GM12878 (cell line): ENCODE measurements at regions not wholly inside any gene's neighbourhood (a gene's known extent, or its start where the extent isn't known, plus 50 kb on each side); places are given as distances from the start of the nearest gene placed in this dataset.

Experiments used
- ATAC-seq: fragments of 200-7000 bp; cut with Tn5 transposase; 3 replicates; pipeline ENCODE4 v1.9.1; 2020; ENCODE audit warnings: mild to moderate bottlenecking, moderate library complexity
- BruUV-seq: library from RNA; stranded (reverse); fragments of 400-500 nt; replicated peaks from 2 replicates; lab custom pipeline; 2021; lab: Mats Ljungman, UMichigan
- CTCF ChIA-PET: fragments of 300-600 bp; sonication (Branson Sonifier 250); formaldehyde crosslinking; extraction: SDS; loops from one replicate; lab custom pipeline; 2021; ENCODE audit warnings: inconsistent platforms; lab: Yijun Ruan, JAX
- POLR2A ChIA-PET: fragments of 350-600 bp; formaldehyde crosslinking; extraction: SDS; loops from one replicate; lab custom pipeline; 2021; ENCODE audit warnings: inconsistent platforms; lab: Charles Lee
- RAD21 ChIA-PET: fragments of 300-600 bp; sonication (Branson Sonifier 250); formaldehyde crosslinking; loops from one replicate; lab custom pipeline; 2023; ENCODE audit warnings: antibody characterized with exemption; ENCODE audit not compliant: unreplicated experiment; lab: Charles Lee
- SMC1A ChIA-PET: fragments of 300-600 bp; sonication (Branson Sonifier 250); formaldehyde crosslinking; loops from one replicate; lab custom pipeline; 2023; ENCODE audit not compliant: unreplicated experiment, uncharacterized antibody; lab: Charles Lee
- DNase-seq: peaks from one replicate; pipeline ENCODE4 v3.0.0-alpha.2; 2011; ENCODE audit warnings: low read depth, low spot score
- FAIRE-seq: peaks from 3 replicates; lab custom pipeline; 2011; peaks lifted over from hg19 to GRCh38; lab: Jason Lieb, UNC
- H2AFZ ChIP-seq: 2 replicates; pipeline ENCODE4 v1.6.0; 2011; ENCODE audit warnings: low read depth, low read length, control low read depth; ENCODE audit not compliant: control insufficient read depth
- H3K27ac ChIP-seq: 2 replicates; pipeline ENCODE4 v1.5.1; 2011; ENCODE audit warnings: control low read depth; ENCODE audit not compliant: control insufficient read depth, insufficient read depth
- H3K27me3 ChIP-seq, 2 experiments: replicated peaks in 1 of 2; 2 replicates each; pipeline versions ENCODE4 v1.6.0 to v1.6.1; 2011; ENCODE audit warnings: low read length in 1 of 2; ENCODE audit not compliant: control insufficient read depth in 2 of 2, insufficient read depth in 2 of 2
- H3K36me3 ChIP-seq, 2 experiments: 2 replicates each; pipeline ENCODE4 v1.5.1; 2011; ENCODE audit warnings: low read length in 1 of 2; ENCODE audit not compliant: control insufficient read depth in 2 of 2, insufficient read depth in 2 of 2
- H3K4me1 ChIP-seq: 2 replicates; pipeline ENCODE4 v1.6.1; 2011; ENCODE audit warnings: mild to moderate bottlenecking, low read length, moderate library complexity, mixed read lengths; ENCODE audit not compliant: control insufficient read depth, insufficient read depth
- H3K4me2 ChIP-seq: 2 replicates; pipeline ENCODE4 v1.6.0; 2011; ENCODE audit warnings: control low read depth; ENCODE audit not compliant: control insufficient read depth, insufficient read depth
- H3K4me3 ChIP-seq: fragments of 200-600 bp; sonication (generic); 2 replicates; pipeline ENCODE4 v1.5.1; 2016
- H3K79me2 ChIP-seq: 2 replicates; pipeline ENCODE4 v1.6.0; 2011; ENCODE audit warnings: low read length; ENCODE audit not compliant: control insufficient read depth, insufficient read depth
- H3K9ac ChIP-seq: 2 replicates; pipeline ENCODE4 v1.8.0; 2011; ENCODE audit warnings: low read length, control low read depth, mixed read lengths; ENCODE audit not compliant: control insufficient read depth, insufficient read depth
- H3K9me3 ChIP-seq: replicated peaks from 3 replicates; pipeline ENCODE4 v1.5.1; 2011; ENCODE audit warnings: mild to moderate bottlenecking, low read length; ENCODE audit not compliant: control insufficient read depth, insufficient read depth
- H4K20me1 ChIP-seq: 2 replicates; pipeline ENCODE4 v1.6.0; 2011; ENCODE audit not compliant: control insufficient read depth, insufficient read depth
- CBX5 ChIP-seq: sonication (generic); IDR thresholded peaks from 2 replicates; pipeline ENCODE4 v1.6.1; 2016; ENCODE audit warnings: low read depth, moderate library complexity, mild to moderate bottlenecking, inconsistent platforms
- CUX1 ChIP-seq: IDR thresholded peaks from 2 replicates; pipeline ENCODE4 v1.6.1; 2012; ENCODE audit warnings: improper control_type of control experiment, low read depth, low read length; ENCODE audit not compliant: insufficient replicate concordance
- DPF2 ChIP-seq: fragments of 450-650 bp; IDR thresholded peaks from 2 replicates; pipeline ENCODE4 v1.6.1; 2017; ENCODE audit warnings: mild to moderate bottlenecking
- JUNB ChIP-seq: IDR thresholded peaks from 2 replicates; pipeline ENCODE4 v1.6.1; 2016; ENCODE audit warnings: antibody characterized with exemption, mild to moderate bottlenecking
- KAT2A ChIP-seq: conservative IDR thresholded peaks from 2 replicates; pipeline ENCODE4 v1.6.1; 2011; ENCODE audit warnings: low read depth, low read length; ENCODE audit not compliant: control insufficient read depth
- MTA2 ChIP-seq: fragments of 450-650 bp; IDR thresholded peaks from 2 replicates; pipeline ENCODE4 v1.6.1; 2016; ENCODE audit warnings: low read depth, mild to moderate bottlenecking, moderate library complexity
- SUZ12 ChIP-seq: fragments of 200-600 bp; sonication (generic); IDR thresholded peaks from one replicate; pipeline ENCODE4 v1.6.1; 2018; ENCODE audit warnings: antibody characterized with exemption, mild to moderate bottlenecking; ENCODE audit not compliant: unreplicated experiment
- WGBS: methylation state at CpG from one replicate; pipeline ENCODE4 v1.1.6; 2016; ENCODE audit warnings: low lambda C conversion rate; ENCODE audit not compliant: insufficient replicate concordance, insufficient coverage; ENCODE audit errors: missing lambda C conversion rate; 5-methylcytosine and 5-hydroxymethylcytosine counted together
- in situ Hi-C: fragments of 300-500 bp; cut with MboI; formaldehyde crosslinking; loops from 9 replicates; pipeline ENCODE4 v1.14.3; 2018; ENCODE audit warnings: mixed read lengths
- intact Hi-C: fragments of 100-400 bp; cut with micrococcal nuclease; formaldehyde crosslinking; loops from one replicate; pipeline ENCODE4 v1.14.2; 2022; ENCODE audit not compliant: unreplicated experiment
- TF ChIP-seq, protein P1 (sequence below): fragments of 450-650 bp; IDR thresholded peaks from 2 replicates; pipeline ENCODE4 v1.6.1; 2017; ENCODE audit warnings: mild to moderate bottlenecking, low read depth, inconsistent platforms; ENCODE audit not compliant: poor library complexity, severe bottlenecking

GRCh38 chr10:61262486-61263261, 190.5 kb downstream of the TMEM26 start:
- Histone ChIP-seq H3K4me1 (no peaks in the 10 kb centered on the region), H3K79me2 (no peaks in the 10 kb centered on the region), H2AFZ (no peak overlapping the region), H3K9me3 (no peaks in the 10 kb centered on the region), H4K20me1 (no peaks in the 10 kb centered on the region), H3K4me2 (no peak overlapping the region), H3K27me3 (no peaks in the 10 kb centered on the region), H3K4me3 (no peak overlapping the region), H3K27ac (no peak overlapping the region), H3K36me3 (no peaks in the 10 kb centered on the region), H3K9ac (no peak overlapping the region)
- ChIA-PET SMC1A (no interaction called here), POLR2A (no interaction called here), RAD21 (no interaction called here), CTCF (no interaction called here)
- 15% methylated on average over 3 of the region's 3 CpGs for WGBS
- in situ Hi-C loops = no loop called here
- BruUV-seq = no TSS peak
- intact Hi-C loops = no loop called here
- TF ChIP-seq SUZ12 = no peak
- TF ChIP-seq KAT2A = no peak
- TF ChIP-seq JUNB = no peak
- TF ChIP-seq CBX5 = no peak
- TF ChIP-seq MTA2 = no peak
- ATAC-seq = no peak
- DNase-seq = no peak
- no peak for FAIRE-seq

DNA sequence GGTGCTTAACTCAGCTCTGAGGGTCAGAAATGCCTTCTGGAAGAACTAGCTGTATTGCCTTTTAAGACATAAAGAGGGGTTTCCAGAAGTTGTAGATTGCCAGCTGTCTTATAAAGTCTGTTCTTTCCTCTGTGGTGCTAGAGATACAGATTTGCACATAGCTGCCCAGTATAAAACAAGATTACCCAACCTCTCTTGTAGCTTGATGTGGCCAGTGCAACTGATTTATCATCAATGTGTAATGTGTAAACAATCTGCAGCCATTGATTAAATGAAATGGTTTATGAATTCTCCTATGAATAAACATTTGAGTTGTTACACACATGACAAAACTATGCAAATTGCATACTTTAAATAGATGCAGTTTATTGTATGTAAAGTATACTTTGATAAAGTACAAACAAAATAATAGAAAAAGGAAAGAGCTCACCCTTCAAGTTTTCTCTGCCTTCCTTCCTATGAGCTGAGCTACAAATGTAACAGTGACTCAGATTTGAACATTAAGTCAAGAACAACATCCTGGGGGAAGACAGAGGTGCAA, 195.2 kb downstream of the TMEM26 start:
- intact Hi-C loops = no loop called here
- no peak for DNase-seq
- Histone ChIP-seq H3K36me3 (no peaks in the 10 kb centered on the region), H3K9ac (no peak overlapping the region), H2AFZ (no peak overlapping the region), H3K4me3 (no peak overlapping the region), H3K9me3 (no peaks in the 10 kb centered on the region), H3K79me2 (no peaks in the 10 kb centered on the region), H4K20me1 (no peaks in the 10 kb centered on the region), H3K27me3 (no peaks in the 10 kb centered on the region), H3K4me1 (no peaks in the 10 kb centered on the region), H3K4me2 (no peak overlapping the region), H3K27ac (no peak overlapping the region)
- no TSS peak for BruUV-seq
- ATAC-seq = no peak
- CTCF ChIA-PET = interaction anchor here (1.6 kb wide), 1 partner anchor 17 kb away, joined by 5 read pairs; no protein-coding TSS in a partner anchor
- SMC1A ChIA-PET = no interaction called here
- POLR2A ChIA-PET = no interaction called here
- RAD21 ChIA-PET = no interaction called here
- no peak for TF ChIP-seq DPF2
- TF ChIP-seq CUX1 = no peak
- TF ChIP-seq, protein P1, sequence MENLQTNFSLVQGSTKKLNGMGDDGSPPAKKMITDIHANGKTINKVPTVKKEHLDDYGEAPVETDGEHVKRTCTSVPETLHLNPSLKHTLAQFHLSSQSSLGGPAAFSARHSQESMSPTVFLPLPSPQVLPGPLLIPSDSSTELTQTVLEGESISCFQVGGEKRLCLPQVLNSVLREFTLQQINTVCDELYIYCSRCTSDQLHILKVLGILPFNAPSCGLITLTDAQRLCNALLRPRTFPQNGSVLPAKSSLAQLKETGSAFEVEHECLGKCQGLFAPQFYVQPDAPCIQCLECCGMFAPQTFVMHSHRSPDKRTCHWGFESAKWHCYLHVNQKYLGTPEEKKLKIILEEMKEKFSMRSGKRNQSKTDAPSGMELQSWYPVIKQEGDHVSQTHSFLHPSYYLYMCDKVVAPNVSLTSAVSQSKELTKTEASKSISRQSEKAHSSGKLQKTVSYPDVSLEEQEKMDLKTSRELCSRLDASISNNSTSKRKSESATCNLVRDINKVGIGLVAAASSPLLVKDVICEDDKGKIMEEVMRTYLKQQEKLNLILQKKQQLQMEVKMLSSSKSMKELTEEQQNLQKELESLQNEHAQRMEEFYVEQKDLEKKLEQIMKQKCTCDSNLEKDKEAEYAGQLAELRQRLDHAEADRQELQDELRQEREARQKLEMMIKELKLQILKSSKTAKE = no peak
- in situ Hi-C loops = no loop called here
- FAIRE-seq = no peak
